NCI-H510A (cell line): ENCODE measurements at regions not wholly inside any gene's neighbourhood (a gene's known extent, or its start where the extent isn't known, plus 50 kb on each side); places are given as distances from the start of the nearest gene placed in this dataset.

ENCODE experiments used
- DNase-seq: peaks from one replicate; lab custom pipeline; 2025; lab: John Stamatoyannopoulos, UW

- no peak for DNase-seq
Observed at GRCh38 chr3:64311424-64312061, 86.3 kb upstream of the PRICKLE2 start.

- no peak for DNase-seq
Observed at GRCh38 chr3:64308931-64309330, 83.7 kb upstream of the PRICKLE2 start.

DNA sequence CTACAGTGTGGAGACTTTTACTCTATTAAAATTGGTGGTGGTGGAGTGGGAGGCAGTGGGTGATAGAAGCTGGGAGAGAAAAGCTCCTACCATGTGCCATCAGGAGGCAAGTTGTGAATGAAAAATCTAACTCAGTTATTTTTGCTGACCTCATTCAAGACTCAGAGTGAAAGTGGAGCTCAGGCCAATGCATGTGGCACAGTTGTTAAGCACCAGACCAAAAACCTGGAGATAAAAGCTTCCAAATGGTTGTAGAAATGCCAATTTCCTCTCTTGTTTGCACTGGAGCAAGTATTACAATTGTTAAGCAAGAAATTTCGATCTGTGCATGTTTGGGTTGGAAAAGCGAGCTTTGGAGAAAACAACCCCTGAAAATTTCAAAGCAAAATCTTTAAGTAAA, 81.5 kb upstream of the PRICKLE2 start:
- DNase-seq: no peak

- DNase-seq: no peak
Observed at GRCh38 chr3:64305731-64306130, 80.5 kb upstream of the PRICKLE2 start.

- DNase-seq: no peak
Observed at GRCh38 chr3:64304828-64305410, 79.7 kb upstream of the PRICKLE2 start.

GRCh38 chr3:64303881-64304280, 78.6 kb upstream of the PRICKLE2 start:
- DNase-seq: no peak

DNA sequence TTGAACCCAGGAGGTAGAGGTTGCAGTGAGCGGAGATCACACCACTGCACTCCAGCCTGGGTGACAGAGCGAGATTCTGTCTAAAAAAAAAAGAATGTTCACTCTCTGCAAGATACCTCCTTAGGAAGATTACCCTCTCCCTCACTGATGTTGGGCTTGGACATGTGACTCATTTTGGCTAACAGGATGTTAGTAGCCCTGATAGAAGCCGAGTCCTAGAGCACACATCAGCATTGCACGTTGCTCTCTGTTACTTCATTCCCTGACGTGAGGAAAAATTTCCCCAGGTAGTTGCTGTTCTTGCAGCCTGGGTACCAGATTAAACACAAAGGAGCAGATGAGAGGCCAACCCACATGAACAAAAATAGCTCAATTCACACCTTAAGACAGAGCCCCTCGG, 78.1 kb upstream of the PRICKLE2 start:
- no peak for DNase-seq

DNA sequence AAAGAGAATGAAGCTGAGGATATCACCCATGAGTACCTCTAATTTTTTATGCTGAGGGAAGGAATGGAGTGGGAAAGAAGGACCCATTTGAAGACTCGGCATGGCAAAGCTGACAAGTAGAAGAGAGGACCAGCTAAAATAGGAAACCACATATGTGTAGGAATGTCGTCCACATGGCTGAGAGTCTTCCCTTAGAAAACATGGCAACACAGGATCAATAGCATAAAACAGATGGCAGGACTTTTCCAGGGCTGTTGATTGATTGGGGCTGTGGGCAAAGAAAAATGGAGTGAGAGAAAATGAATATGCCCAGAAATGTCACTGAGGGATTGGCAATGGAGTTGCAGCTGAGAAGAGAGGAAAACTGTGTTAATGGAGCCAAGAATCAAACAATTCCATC, 76.2 kb upstream of the PRICKLE2 start:
- no peak for DNase-seq

- no peak for DNase-seq
Observed at GRCh38 chr3:64300790-64301423, 75.6 kb upstream of the PRICKLE2 start.

GRCh38 chr3:64299206-64299605, 73.9 kb upstream of the PRICKLE2 start:
- no peak for DNase-seq

GRCh38 chr3:64297563-64297962, 72.3 kb upstream of the PRICKLE2 start:
- DNase-seq: no peak

- DNase-seq: no peak
Observed at GRCh38 chr3:64295594-64295993, 70.3 kb upstream of the PRICKLE2 start.

DNA sequence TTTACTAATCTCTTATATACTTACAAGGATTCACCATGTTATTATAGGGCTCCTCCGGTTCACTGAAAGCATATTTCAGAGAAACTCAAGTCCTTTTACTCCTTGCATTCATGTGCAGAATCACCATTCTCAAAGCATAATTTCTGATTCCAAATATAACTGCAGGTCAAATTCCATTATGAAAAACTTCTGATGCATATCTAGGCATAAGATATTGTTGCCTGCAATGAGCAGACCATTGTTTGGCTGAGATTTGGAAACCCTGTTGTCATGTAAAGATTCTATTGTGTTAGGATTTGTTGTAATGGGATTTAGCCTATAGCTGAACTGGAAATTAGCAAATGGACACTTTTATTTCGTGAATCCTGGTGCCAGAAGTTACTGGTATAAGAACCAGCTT, 69.5 kb upstream of the PRICKLE2 start:
- DNase-seq: no peak

DNA sequence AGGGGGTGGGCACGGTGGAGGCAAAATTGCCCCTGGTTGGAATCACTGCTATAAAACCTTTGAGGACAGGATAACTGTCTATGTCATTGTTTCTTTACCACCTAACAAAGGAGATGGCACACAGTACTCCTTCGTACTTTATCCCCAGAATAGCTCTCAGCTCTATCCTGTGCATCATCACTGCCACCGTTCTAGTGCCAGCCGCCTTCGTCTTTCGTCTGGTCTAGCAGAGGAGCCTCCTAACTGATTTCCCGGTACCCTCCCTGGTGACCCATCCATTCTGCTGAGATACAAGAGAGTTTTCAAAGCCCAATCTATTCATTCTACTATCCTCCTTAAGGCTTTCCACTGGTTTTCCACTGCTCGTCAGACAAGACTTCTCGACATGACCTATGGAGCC, 67.9 kb upstream of the PRICKLE2 start:
- DNase-seq: no peak

GRCh38 chr3:64291956-64292355, 66.7 kb upstream of the PRICKLE2 start:
- no peak for DNase-seq

- no peak for DNase-seq
Observed at GRCh38 chr3:64291345-64291744, 66.1 kb upstream of the PRICKLE2 start.

DNA sequence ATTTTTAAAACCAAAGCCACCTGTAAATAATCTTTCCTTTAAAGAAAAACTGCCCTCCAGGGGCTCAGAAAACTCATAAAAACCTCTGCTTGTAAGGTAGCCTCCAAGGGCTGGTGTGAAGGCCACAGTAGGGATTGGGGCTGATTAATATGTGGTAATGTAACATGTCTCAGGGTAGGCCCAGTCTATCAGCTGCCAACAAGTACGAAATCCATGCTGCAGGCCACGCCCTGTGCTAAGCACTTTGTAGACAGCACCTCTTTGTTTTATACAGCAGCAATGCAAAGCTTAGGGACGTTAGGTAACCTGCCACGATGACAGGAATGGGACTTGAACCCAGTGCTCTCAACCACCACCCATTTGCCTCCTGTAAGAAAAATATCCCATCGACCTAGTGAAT, 65.6 kb upstream of the PRICKLE2 start:
- no peak for DNase-seq

- no peak for DNase-seq
Observed at GRCh38 chr3:64290161-64290560, 64.9 kb upstream of the PRICKLE2 start.

- DNase-seq: no peak
Observed at GRCh38 chr3:64289622-64290021, 64.4 kb upstream of the PRICKLE2 start.

DNA sequence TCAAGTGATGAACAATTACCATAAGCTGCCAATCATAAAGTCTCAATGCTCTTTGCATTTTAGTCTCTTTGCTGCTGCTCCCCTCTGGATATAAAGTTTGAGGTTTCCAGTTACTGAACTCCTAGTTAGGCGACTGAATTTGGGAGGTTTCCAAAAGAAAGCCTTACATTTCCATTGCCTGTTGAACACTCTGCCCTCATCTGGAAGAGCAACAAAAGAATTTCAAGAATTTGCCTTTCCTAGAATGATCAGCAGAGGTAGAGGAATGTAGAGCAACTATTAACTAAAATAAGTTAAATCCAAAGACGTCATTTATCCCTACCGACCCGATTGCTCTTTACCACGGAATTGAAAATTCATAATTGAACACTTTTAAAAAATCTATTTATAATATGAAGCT, 53.4 kb upstream of the PRICKLE2 start:
- no peak for DNase-seq

GRCh38 chr3:64276131-64276530, 50.9 kb upstream of the PRICKLE2 start:
- DNase-seq: no peak
